GM12878 (cell line): ENCODE measurements at regions not wholly inside any gene's neighbourhood (a gene's known extent, or its start where the extent isn't known, plus 50 kb on each side); places are given as distances from the start of the nearest gene placed in this dataset.

Experiments used
- ATAC-seq: fragments of 200-7000 bp; cut with Tn5 transposase; 3 replicates; pipeline ENCODE4 v1.9.1; 2020; ENCODE audit warnings: mild to moderate bottlenecking, moderate library complexity
- BruUV-seq: library from RNA; stranded (reverse); fragments of 400-500 nt; replicated peaks from 2 replicates; lab custom pipeline; 2021; lab: Mats Ljungman, UMichigan
- CTCF ChIA-PET: fragments of 300-600 bp; sonication (Branson Sonifier 250); formaldehyde crosslinking; extraction: SDS; loops from one replicate; lab custom pipeline; 2021; ENCODE audit warnings: inconsistent platforms; lab: Yijun Ruan, JAX
- POLR2A ChIA-PET: fragments of 350-600 bp; formaldehyde crosslinking; extraction: SDS; loops from one replicate; lab custom pipeline; 2021; ENCODE audit warnings: inconsistent platforms; lab: Charles Lee
- RAD21 ChIA-PET: fragments of 300-600 bp; sonication (Branson Sonifier 250); formaldehyde crosslinking; loops from one replicate; lab custom pipeline; 2023; ENCODE audit warnings: antibody characterized with exemption; ENCODE audit not compliant: unreplicated experiment; lab: Charles Lee
- SMC1A ChIA-PET: fragments of 300-600 bp; sonication (Branson Sonifier 250); formaldehyde crosslinking; loops from one replicate; lab custom pipeline; 2023; ENCODE audit not compliant: unreplicated experiment, uncharacterized antibody; lab: Charles Lee
- DNase-seq: peaks from one replicate; pipeline ENCODE4 v3.0.0-alpha.2; 2011; ENCODE audit warnings: low read depth, low spot score
- FAIRE-seq: peaks from 3 replicates; lab custom pipeline; 2011; peaks lifted over from hg19 to GRCh38; lab: Jason Lieb, UNC
- H2AFZ ChIP-seq: 2 replicates; pipeline ENCODE4 v1.6.0; 2011; ENCODE audit warnings: low read depth, low read length, control low read depth; ENCODE audit not compliant: control insufficient read depth
- H3K27ac ChIP-seq: 2 replicates; pipeline ENCODE4 v1.5.1; 2011; ENCODE audit warnings: control low read depth; ENCODE audit not compliant: control insufficient read depth, insufficient read depth
- H3K27me3 ChIP-seq, 2 experiments: replicated peaks in 1 of 2; 2 replicates each; pipeline versions ENCODE4 v1.6.0 to v1.6.1; 2011; ENCODE audit warnings: low read length in 1 of 2; ENCODE audit not compliant: control insufficient read depth in 2 of 2, insufficient read depth in 2 of 2
- H3K36me3 ChIP-seq, 2 experiments: 2 replicates each; pipeline ENCODE4 v1.5.1; 2011; ENCODE audit warnings: low read length in 1 of 2; ENCODE audit not compliant: control insufficient read depth in 2 of 2, insufficient read depth in 2 of 2
- H3K4me1 ChIP-seq: 2 replicates; pipeline ENCODE4 v1.6.1; 2011; ENCODE audit warnings: mild to moderate bottlenecking, low read length, moderate library complexity, mixed read lengths; ENCODE audit not compliant: control insufficient read depth, insufficient read depth
- H3K4me2 ChIP-seq: 2 replicates; pipeline ENCODE4 v1.6.0; 2011; ENCODE audit warnings: control low read depth; ENCODE audit not compliant: control insufficient read depth, insufficient read depth
- H3K4me3 ChIP-seq: fragments of 200-600 bp; sonication (generic); 2 replicates; pipeline ENCODE4 v1.5.1; 2016
- H3K79me2 ChIP-seq: 2 replicates; pipeline ENCODE4 v1.6.0; 2011; ENCODE audit warnings: low read length; ENCODE audit not compliant: control insufficient read depth, insufficient read depth
- H3K9ac ChIP-seq: 2 replicates; pipeline ENCODE4 v1.8.0; 2011; ENCODE audit warnings: low read length, control low read depth, mixed read lengths; ENCODE audit not compliant: control insufficient read depth, insufficient read depth
- H3K9me3 ChIP-seq: replicated peaks from 3 replicates; pipeline ENCODE4 v1.5.1; 2011; ENCODE audit warnings: mild to moderate bottlenecking, low read length; ENCODE audit not compliant: control insufficient read depth, insufficient read depth
- H4K20me1 ChIP-seq: 2 replicates; pipeline ENCODE4 v1.6.0; 2011; ENCODE audit not compliant: control insufficient read depth, insufficient read depth
- ATF3 ChIP-seq: IDR thresholded peaks from 2 replicates; pipeline ENCODE4 v1.6.1; 2011; ENCODE audit warnings: low read depth, mild to moderate bottlenecking, low read length, moderate library complexity, borderline replicate concordance; ENCODE audit errors: extremely low read depth
- BACH1 ChIP-seq: fragments of 450-650 bp; IDR thresholded peaks from 2 replicates; pipeline ENCODE4 v1.6.1; 2017; ENCODE audit warnings: mild to moderate bottlenecking, borderline replicate concordance
- CEBPB ChIP-seq, 2 experiments: fragments of 150-350 bp in 1 of 2; IDR thresholded peaks; 2 replicates each; pipeline ENCODE4 v1.6.1; 2012 to 2014; ENCODE audit warnings: low read depth in 2 of 2, low read length in 2 of 2, borderline replicate concordance in 1 of 2, inconsistent platforms in 1 of 2
- CREM ChIP-seq: IDR thresholded peaks from 2 replicates; pipeline ENCODE4 v1.6.1; 2014; ENCODE audit warnings: antibody characterized with exemption, low read depth
- CTCF ChIP-seq, 3 experiments: IDR thresholded peaks in 2 of 3; conservative IDR thresholded peaks in 1 of 3; 2 replicates each; pipeline ENCODE4 v1.5.1; 2011; ENCODE audit warnings: low read depth in 3 of 3, low read length in 3 of 3, mild to moderate bottlenecking in 3 of 3, control low read depth in 2 of 3, moderate library complexity in 2 of 3, inconsistent platforms in 1 of 3, mixed read lengths in 1 of 3; ENCODE audit not compliant: control insufficient read depth in 2 of 3, insufficient read depth in 1 of 3; ENCODE audit errors: extremely low read depth in 1 of 3
- PRDM15 ChIP-seq: fragments of 450-650 bp; formaldehyde crosslinking; IDR thresholded peaks from 2 replicates; pipeline ENCODE4 v1.4.0; 2020; ENCODE audit warnings: mild to moderate bottlenecking, moderate library complexity
- RCOR1 ChIP-seq: conservative IDR thresholded peaks from 2 replicates; pipeline ENCODE4 v1.6.1; 2012; ENCODE audit warnings: low read depth, low read length, improper control_type of control experiment
- TCF12 ChIP-seq: IDR thresholded peaks from 2 replicates; pipeline ENCODE4 v1.6.1; 2011; ENCODE audit warnings: low read depth, mild to moderate bottlenecking, low read length
- WGBS: methylation state at CpG from one replicate; pipeline ENCODE4 v1.1.6; 2016; ENCODE audit warnings: low lambda C conversion rate; ENCODE audit not compliant: insufficient replicate concordance, insufficient coverage; ENCODE audit errors: missing lambda C conversion rate; 5-methylcytosine and 5-hydroxymethylcytosine counted together
- in situ Hi-C: fragments of 300-500 bp; cut with MboI; formaldehyde crosslinking; loops from 9 replicates; pipeline ENCODE4 v1.14.3; 2018; ENCODE audit warnings: mixed read lengths
- intact Hi-C: fragments of 100-400 bp; cut with micrococcal nuclease; formaldehyde crosslinking; loops from one replicate; pipeline ENCODE4 v1.14.2; 2022; ENCODE audit not compliant: unreplicated experiment
- TF ChIP-seq, protein P1 (sequence below): fragments of 450-650 bp; IDR thresholded peaks from 2 replicates; pipeline ENCODE4 v1.6.1; 2017; ENCODE audit warnings: borderline replicate concordance
- TF ChIP-seq, protein P2 (sequence below): fragments of 450-650 bp; IDR thresholded peaks from 2 replicates; pipeline ENCODE4 v1.6.1; 2016; ENCODE audit warnings: mild to moderate bottlenecking
- TF ChIP-seq, protein P3 (sequence below): fragments of 450-650 bp; conservative IDR thresholded peaks from 2 replicates; pipeline ENCODE4 v1.6.1; 2017; ENCODE audit warnings: mild to moderate bottlenecking, moderate library complexity

DNA sequence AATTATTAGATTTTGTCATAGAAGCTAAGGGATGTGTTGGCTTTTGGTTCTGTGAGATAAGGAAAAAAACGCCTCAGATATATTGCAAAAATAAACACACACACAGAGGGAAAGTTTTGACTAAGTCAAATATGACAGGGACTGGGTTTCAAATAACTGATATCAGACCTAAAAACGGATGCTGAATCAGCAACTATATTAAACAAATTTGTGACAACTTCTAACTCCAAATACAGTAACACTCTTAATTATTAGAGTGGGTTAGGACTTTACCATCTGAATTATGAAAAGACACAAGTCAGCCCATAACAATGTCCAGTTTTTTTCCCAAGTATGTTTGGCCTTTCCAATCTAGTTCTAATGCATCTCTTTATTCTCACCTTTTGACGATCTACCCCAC, 2693.1 kb downstream of the ARAP2 start (continued):
- TF ChIP-seq PRDM15 (no peak), BACH1 (no peak), TCF12 (no peak), CTCF (IDR thresholded peaks at IDR 0.05 in 2 of 3, conservative IDR thresholded peaks at IDR 0.05 in 1 of 3; ENCODE audit: control insufficient read depth in 2 of 3, extremely low read depth in 1 of 3, insufficient read depth in 1 of 3, low read depth in 3 of 3, low read length in 3 of 3) (no peak)

DNA sequence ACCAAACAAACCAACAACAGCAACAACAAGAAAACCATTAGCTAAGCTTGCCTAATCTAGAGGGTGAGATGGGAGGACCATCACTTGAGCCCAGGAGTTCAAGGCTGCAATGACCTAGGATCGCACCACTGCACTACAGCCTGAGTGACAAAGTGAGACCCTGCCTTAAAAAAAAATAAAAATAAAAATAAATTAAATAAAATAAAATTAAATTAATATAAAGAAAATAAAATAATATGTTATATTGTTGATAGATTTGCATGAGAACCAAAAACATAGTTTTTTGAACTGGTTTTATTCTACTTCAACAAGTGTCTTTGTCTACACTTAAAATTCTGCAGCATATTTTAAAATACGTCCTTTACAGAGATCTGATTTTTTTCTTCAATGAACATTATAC, 2683.1 kb downstream of the ARAP2 start:
- H4K20me1 ChIP-seq, result no peaks in the 10 kb centered on the region
- ChIA-PET SMC1A (interaction anchor here (1.1 to 1.4 kb wide), 2 partner anchors 11 to 23 kb away, joined by 3 read pairs; no protein-coding TSS in a partner anchor), RAD21 (no interaction called here), POLR2A (no interaction called here), CTCF (no interaction called here)
- no peaks in the 10 kb centered on the region for H3K9me3 ChIP-seq
- no peaks in the 10 kb centered on the region for H3K4me1 ChIP-seq
- no peak overlapping the region for H3K9ac ChIP-seq
- FAIRE-seq (no peak), DNase-seq (no peak), ATAC-seq (no peak)
- no peaks in the 10 kb centered on the region for H3K36me3 ChIP-seq
- H2AFZ ChIP-seq, result no peak overlapping the region
- in situ Hi-C loops (no loop called here), intact Hi-C loops (no loop called here)
- H3K4me3 ChIP-seq, result no peak overlapping the region
- H3K27me3 ChIP-seq, result no peaks in the 10 kb centered on the region
- no TSS peak for BruUV-seq
- H3K27ac ChIP-seq, result no peak overlapping the region
- H3K4me2 ChIP-seq, result no peak overlapping the region
- 50% methylated on average over 2 of the region's 2 CpGs for WGBS
- H3K79me2 ChIP-seq, result no peaks in the 10 kb centered on the region
- TF ChIP-seq BACH1 (no peak), ATF3 (no peak), RCOR1 (no peak), CREM (no peak), CEBPB (IDR thresholded peaks at IDR 0.05; ENCODE audit: borderline replicate concordance in 1 of 2, low read depth in 2 of 2, low read length in 2 of 2) (no peak)
- TF ChIP-seq, protein P1, sequence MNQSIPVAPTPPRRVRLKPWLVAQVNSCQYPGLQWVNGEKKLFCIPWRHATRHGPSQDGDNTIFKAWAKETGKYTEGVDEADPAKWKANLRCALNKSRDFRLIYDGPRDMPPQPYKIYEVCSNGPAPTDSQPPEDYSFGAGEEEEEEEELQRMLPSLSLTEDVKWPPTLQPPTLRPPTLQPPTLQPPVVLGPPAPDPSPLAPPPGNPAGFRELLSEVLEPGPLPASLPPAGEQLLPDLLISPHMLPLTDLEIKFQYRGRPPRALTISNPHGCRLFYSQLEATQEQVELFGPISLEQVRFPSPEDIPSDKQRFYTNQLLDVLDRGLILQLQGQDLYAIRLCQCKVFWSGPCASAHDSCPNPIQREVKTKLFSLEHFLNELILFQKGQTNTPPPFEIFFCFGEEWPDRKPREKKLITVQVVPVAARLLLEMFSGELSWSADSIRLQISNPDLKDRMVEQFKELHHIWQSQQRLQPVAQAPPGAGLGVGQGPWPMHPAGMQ, result no peak
- TF ChIP-seq, protein P2, sequence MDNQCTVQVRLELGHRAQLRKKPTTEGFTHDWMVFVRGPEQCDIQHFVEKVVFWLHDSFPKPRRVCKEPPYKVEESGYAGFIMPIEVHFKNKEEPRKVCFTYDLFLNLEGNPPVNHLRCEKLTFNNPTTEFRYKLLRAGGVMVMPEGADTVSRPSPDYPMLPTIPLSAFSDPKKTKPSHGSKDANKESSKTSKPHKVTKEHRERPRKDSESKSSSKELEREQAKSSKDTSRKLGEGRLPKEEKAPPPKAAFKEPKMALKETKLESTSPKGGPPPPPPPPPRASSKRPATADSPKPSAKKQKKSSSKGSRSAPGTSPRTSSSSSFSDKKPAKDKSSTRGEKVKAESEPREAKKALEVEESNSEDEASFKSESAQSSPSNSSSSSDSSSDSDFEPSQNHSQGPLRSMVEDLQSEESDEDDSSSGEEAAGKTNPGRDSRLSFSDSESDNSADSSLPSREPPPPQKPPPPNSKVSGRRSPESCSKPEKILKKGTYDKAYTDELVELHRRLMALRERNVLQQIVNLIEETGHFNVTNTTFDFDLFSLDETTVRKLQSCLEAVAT, result no peak
- TF ChIP-seq, protein P3, sequence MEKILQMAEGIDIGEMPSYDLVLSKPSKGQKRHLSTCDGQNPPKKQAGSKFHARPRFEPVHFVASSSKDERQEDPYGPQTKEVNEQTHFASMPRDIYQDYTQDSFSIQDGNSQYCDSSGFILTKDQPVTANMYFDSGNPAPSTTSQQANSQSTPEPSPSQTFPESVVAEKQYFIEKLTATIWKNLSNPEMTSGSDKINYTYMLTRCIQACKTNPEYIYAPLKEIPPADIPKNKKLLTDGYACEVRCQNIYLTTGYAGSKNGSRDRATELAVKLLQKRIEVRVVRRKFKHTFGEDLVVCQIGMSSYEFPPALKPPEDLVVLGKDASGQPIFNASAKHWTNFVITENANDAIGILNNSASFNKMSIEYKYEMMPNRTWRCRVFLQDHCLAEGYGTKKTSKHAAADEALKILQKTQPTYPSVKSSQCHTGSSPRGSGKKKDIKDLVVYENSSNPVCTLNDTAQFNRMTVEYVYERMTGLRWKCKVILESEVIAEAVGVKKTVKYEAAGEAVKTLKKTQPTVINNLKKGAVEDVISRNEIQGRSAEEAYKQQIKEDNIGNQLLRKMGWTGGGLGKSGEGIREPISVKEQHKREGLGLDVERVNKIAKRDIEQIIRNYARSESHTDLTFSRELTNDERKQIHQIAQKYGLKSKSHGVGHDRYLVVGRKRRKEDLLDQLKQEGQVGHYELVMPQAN, result no peak
